Memory B cell (primary cell): ENCODE measurements at regions not wholly inside any gene's neighbourhood (a gene's known extent, or its start where the extent isn't known, plus 50 kb on each side); places are given as distances from the start of the nearest gene placed in this dataset.
"Not testable (repeated sequence)": the region's sequence is repeated elsewhere in the genome, so short reads cannot be mapped to it uniquely, and the experiment has no call there.

Source experiments
- ATAC-seq: fragments of 150-1000 bp; cut with Tn5 transposase; 2 replicates; pipeline ENCODE4 v1.10.0; 2021; ENCODE audit warnings: low read depth, mild to moderate bottlenecking, moderate library complexity
- DNase-seq, 2 donors: peaks; one replicate each; pipeline ENCODE4 v3.0.0; 2022; ENCODE audit warnings: low spot score in 2 of 2
- H3K27ac Mint-ChIP-seq: one replicate; pipeline ENCODE4 v1.8.0; 2022; ENCODE audit warnings: mild to moderate bottlenecking, moderate library complexity, mixed read lengths
- H3K27me3 Mint-ChIP-seq: one replicate; pipeline ENCODE4 v1.8.0; 2022; ENCODE audit warnings: mixed read lengths
- H3K36me3 Mint-ChIP-seq: one replicate; pipeline ENCODE4 v1.8.0; 2022; ENCODE audit warnings: mild to moderate bottlenecking, mixed read lengths
- H3K4me1 Mint-ChIP-seq: one replicate; pipeline ENCODE4 v1.8.0; 2022; ENCODE audit warnings: mixed read lengths
- H3K4me3 Mint-ChIP-seq: one replicate; pipeline ENCODE4 v1.8.0; 2022; ENCODE audit warnings: mild to moderate bottlenecking, moderate library complexity, mixed read lengths
- H3K9me3 Mint-ChIP-seq: one replicate; pipeline ENCODE4 v1.8.0; 2022; ENCODE audit warnings: mixed read lengths

- H3K27me3 Mint-ChIP-seq: peaks cover 6% of the 10 kb centered on the region
These were observed 141.0 kb upstream of the KCNJ18 start for GRCh38 chr17:21551081-21551881.

GRCh38 chr17:21558921-21559320 is 133.4 kb upstream of the KCNJ18 start:
- H3K4me1 Mint-ChIP-seq, H3K36me3 Mint-ChIP-seq, DNase-seq, H3K4me3 Mint-ChIP-seq, ATAC-seq, H3K27ac Mint-ChIP-seq, H3K27me3 Mint-ChIP-seq: not testable (repeated sequence)
- H3K9me3 Mint-ChIP-seq: peaks cover 11% of the 10 kb centered on the region

More at GRCh38 chr17:21551081-21551881, 141.0 kb upstream of the KCNJ18 start:
- Mint-ChIP-seq H3K4me3 (peak overlapping the region; percentile 91), H3K36me3 (peaks cover 7% of the 10 kb centered on the region), H3K4me1 (peaks cover 10% of the 10 kb centered on the region), H3K27ac (peak overlapping the region; percentile 70), H3K9me3 (peaks cover 5% of the 10 kb centered on the region)
- DNase-seq (peak; percentile 77), ATAC-seq (peak; percentile 90)

GRCh38 chr17:21564262-21564661 is 128.1 kb upstream of the KCNJ18 start:
- Mint-ChIP-seq H3K4me1 (no peaks in the 10 kb centered on the region), H3K4me3 (no peak overlapping the region), H3K36me3 (no peaks in the 10 kb centered on the region), H3K27ac (no peak overlapping the region), H3K9me3 (peaks cover 3% of the 10 kb centered on the region), H3K27me3 (peaks cover 15% of the 10 kb centered on the region)
- DNase-seq (no peak), ATAC-seq (no peak)

GRCh38 chr17:21564757-21565156 is 127.6 kb upstream of the KCNJ18 start:
- H3K27me3 Mint-ChIP-seq: peaks cover 15% of the 10 kb centered on the region
- not testable (repeated sequence) for H3K4me3 Mint-ChIP-seq, ATAC-seq, H3K9me3 Mint-ChIP-seq, H3K36me3 Mint-ChIP-seq, DNase-seq, H3K4me1 Mint-ChIP-seq, H3K27ac Mint-ChIP-seq

- H3K27me3 Mint-ChIP-seq, H3K36me3 Mint-ChIP-seq, H3K4me1 Mint-ChIP-seq, H3K4me3 Mint-ChIP-seq, ATAC-seq, DNase-seq, H3K9me3 Mint-ChIP-seq, H3K27ac Mint-ChIP-seq: not testable (repeated sequence)
These were observed 121.9 kb upstream of the KCNJ18 start for GRCh38 chr17:21570427-21570826.

- not testable (repeated sequence) for H3K9me3 Mint-ChIP-seq, H3K4me3 Mint-ChIP-seq, H3K4me1 Mint-ChIP-seq, H3K27me3 Mint-ChIP-seq, DNase-seq, H3K27ac Mint-ChIP-seq, H3K36me3 Mint-ChIP-seq, ATAC-seq
These were observed 120.2 kb upstream of the KCNJ18 start for GRCh38 chr17:21572148-21572547.

GRCh38 chr17:21573271-21573960 is 118.9 kb upstream of the KCNJ18 start:
- H3K27ac Mint-ChIP-seq, H3K9me3 Mint-ChIP-seq, ATAC-seq, DNase-seq, H3K36me3 Mint-ChIP-seq, H3K4me1 Mint-ChIP-seq, H3K27me3 Mint-ChIP-seq: not testable (repeated sequence)
- H3K4me3 Mint-ChIP-seq: peak overlapping the region; percentile 61

- DNase-seq: peak; percentile 20 to 29
- Mint-ChIP-seq H3K36me3 (peaks cover 5% of the 10 kb centered on the region), H3K27ac (no peak overlapping the region), H3K27me3 (peaks cover 6% of the 10 kb centered on the region), H3K4me3 (peak overlapping the region; percentile 61), H3K4me1 (peaks cover 3% of the 10 kb centered on the region), H3K9me3 (peaks cover 2% of the 10 kb centered on the region)
- peak; percentile 79 for ATAC-seq
These were observed 118.2 kb upstream of the KCNJ18 start for GRCh38 chr17:21573961-21574610.

- ATAC-seq, H3K9me3 Mint-ChIP-seq, DNase-seq, H3K27me3 Mint-ChIP-seq, H3K27ac Mint-ChIP-seq, H3K36me3 Mint-ChIP-seq, H3K4me1 Mint-ChIP-seq: not testable (repeated sequence)
- peak overlapping the region; percentile 61 for H3K4me3 Mint-ChIP-seq
These were observed 117.6 kb upstream of the KCNJ18 start for GRCh38 chr17:21574611-21575255.

GRCh38 chr17:21578783-21579182 is 113.5 kb upstream of the KCNJ18 start:
- ATAC-seq, DNase-seq, H3K27ac Mint-ChIP-seq, H3K36me3 Mint-ChIP-seq, H3K27me3 Mint-ChIP-seq, H3K4me3 Mint-ChIP-seq, H3K4me1 Mint-ChIP-seq, H3K9me3 Mint-ChIP-seq: not testable (repeated sequence)

GRCh38 chr17:21592774-21593173 is 99.5 kb upstream of the KCNJ18 start:
- DNase-seq: no peak
- H3K36me3 Mint-ChIP-seq: no peaks in the 10 kb centered on the region
- no peaks in the 10 kb centered on the region for H3K4me1 Mint-ChIP-seq
- H3K27ac Mint-ChIP-seq: no peak overlapping the region
- H3K9me3 Mint-ChIP-seq: no peaks in the 10 kb centered on the region
- ATAC-seq: no peak
- peaks cover 7% of the 10 kb centered on the region for H3K27me3 Mint-ChIP-seq
- no peak overlapping the region for H3K4me3 Mint-ChIP-seq

- not testable (repeated sequence) for ATAC-seq, H3K27ac Mint-ChIP-seq, H3K9me3 Mint-ChIP-seq, H3K36me3 Mint-ChIP-seq, H3K27me3 Mint-ChIP-seq, H3K4me3 Mint-ChIP-seq, DNase-seq, H3K4me1 Mint-ChIP-seq
These were observed 98.7 kb upstream of the KCNJ18 start for GRCh38 chr17:21593452-21594105.

- ATAC-seq: no peak
- Mint-ChIP-seq H3K27me3 (peaks cover 12% of the 10 kb centered on the region), H3K9me3 (no peaks in the 10 kb centered on the region), H3K36me3 (no peaks in the 10 kb centered on the region), H3K4me3 (no peak overlapping the region), H3K4me1 (no peaks in the 10 kb centered on the region), H3K27ac (no peak overlapping the region)
- no peak for DNase-seq
These were observed 97.2 kb upstream of the KCNJ18 start for GRCh38 chr17:21595086-21595485.
